Right atrium auricular region (tissue), 2 donors: ENCODE measurements at regions not wholly inside any gene's neighbourhood (a gene's known extent, or its start where the extent isn't known, plus 50 kb on each side); places are given as distances from the start of the nearest gene placed in this dataset.

Experiments used
- DNase-seq: peaks from one replicate; pipeline ENCODE4 v3.0.0-alpha.2; 2019; ENCODE audit warnings: low spot score
- H3K27ac ChIP-seq, 2 donors: fragments of 200-600 bp; sonication (generic); 1 replicate in 1 of 2; 2 replicates in 1 of 2; pipeline ENCODE4 v1.5.1; 2016 to 2019
- H3K27me3 ChIP-seq, 2 donors: fragments of 200-600 bp; sonication (generic); one replicate each; pipeline versions ENCODE4 v1.5.1 to v1.6.0; 2017 to 2019
- H3K36me3 ChIP-seq: fragments of 200-600 bp; sonication (generic); one replicate; pipeline ENCODE4 v1.5.1; 2016
- H3K4me1 ChIP-seq, 2 donors: fragments of 200-600 bp; sonication (generic); one replicate each; pipeline versions ENCODE4 v1.5.1 to v1.6.0; 2017 to 2019
- H3K4me3 ChIP-seq, 2 donors: fragments of 200-600 bp; sonication (generic); 1 replicate in 1 of 2; 2 replicates in 1 of 2; pipeline ENCODE4 v1.5.1; 2017 to 2019; ENCODE audit warnings: mild to moderate bottlenecking in 1 of 2, moderate library complexity in 1 of 2
- H3K9me3 ChIP-seq, 2 donors: fragments of 200-600 bp; sonication (generic); one replicate each; pipeline ENCODE4 v1.5.1; 2019
- TF ChIP-seq, protein P1 (sequence below), 2 donors: fragments of 200-600 bp; sonication (generic); IDR thresholded peaks; one replicate each; pipeline ENCODE4 v1.5.1; 2019; ENCODE audit warnings: antibody characterized with exemption in 2 of 2

GRCh38 chr11:97149741-97150140 is 759.9 kb downstream of the JRKL start:
- Histone ChIP-seq H3K27me3 (no peaks in the 10 kb centered on the region), H3K4me1 (no peaks in the 10 kb centered on the region), H3K36me3 (no peaks in the 10 kb centered on the region), H3K9me3 (no peaks in the 10 kb centered on the region), H3K4me3 (no peak overlapping the region), H3K27ac (no peak overlapping the region)
- no peak for DNase-seq
- TF ChIP-seq, protein P1, sequence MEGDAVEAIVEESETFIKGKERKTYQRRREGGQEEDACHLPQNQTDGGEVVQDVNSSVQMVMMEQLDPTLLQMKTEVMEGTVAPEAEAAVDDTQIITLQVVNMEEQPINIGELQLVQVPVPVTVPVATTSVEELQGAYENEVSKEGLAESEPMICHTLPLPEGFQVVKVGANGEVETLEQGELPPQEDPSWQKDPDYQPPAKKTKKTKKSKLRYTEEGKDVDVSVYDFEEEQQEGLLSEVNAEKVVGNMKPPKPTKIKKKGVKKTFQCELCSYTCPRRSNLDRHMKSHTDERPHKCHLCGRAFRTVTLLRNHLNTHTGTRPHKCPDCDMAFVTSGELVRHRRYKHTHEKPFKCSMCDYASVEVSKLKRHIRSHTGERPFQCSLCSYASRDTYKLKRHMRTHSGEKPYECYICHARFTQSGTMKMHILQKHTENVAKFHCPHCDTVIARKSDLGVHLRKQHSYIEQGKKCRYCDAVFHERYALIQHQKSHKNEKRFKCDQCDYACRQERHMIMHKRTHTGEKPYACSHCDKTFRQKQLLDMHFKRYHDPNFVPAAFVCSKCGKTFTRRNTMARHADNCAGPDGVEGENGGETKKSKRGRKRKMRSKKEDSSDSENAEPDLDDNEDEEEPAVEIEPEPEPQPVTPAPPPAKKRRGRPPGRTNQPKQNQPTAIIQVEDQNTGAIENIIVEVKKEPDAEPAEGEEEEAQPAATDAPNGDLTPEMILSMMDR (IDR thresholded peaks at IDR 0.05) = no peak

DNA sequence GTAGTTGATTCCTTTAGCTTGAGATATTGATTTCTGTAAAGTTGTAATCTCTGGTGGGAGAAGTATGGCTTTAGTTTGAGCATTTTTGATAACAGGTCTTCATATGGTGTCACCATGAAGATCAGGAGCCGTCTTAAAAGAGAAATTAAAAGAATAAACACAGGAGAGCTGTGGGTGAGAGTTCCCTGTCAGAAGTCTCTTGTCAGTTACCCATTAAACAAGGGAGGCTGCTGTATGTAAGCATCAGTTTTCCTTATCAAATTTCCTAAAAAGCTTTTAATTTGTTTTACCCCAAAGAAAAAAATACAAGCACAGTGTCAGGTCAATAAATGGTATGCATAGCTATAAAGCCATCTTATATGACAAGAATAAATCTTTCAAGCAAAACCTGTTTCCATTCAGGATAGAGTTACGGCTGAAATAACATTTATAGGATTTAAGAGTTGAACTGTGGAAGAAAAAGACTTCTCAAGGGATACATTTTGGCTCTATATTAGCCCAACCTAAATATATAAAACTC is 767.5 kb downstream of the JRKL start:
- no peaks in the 10 kb centered on the region for H3K36me3 ChIP-seq
- DNase-seq = no peak
- no peak overlapping the region for H3K4me3 ChIP-seq
- no peaks in the 10 kb centered on the region for H3K9me3 ChIP-seq
- H3K27ac ChIP-seq = no peak overlapping the region
- TF ChIP-seq, protein P1 (IDR thresholded peaks at IDR 0.05) = no peak
- H3K4me1 ChIP-seq = no peaks in the 10 kb centered on the region
- no peaks in the 10 kb centered on the region for H3K27me3 ChIP-seq

DNA sequence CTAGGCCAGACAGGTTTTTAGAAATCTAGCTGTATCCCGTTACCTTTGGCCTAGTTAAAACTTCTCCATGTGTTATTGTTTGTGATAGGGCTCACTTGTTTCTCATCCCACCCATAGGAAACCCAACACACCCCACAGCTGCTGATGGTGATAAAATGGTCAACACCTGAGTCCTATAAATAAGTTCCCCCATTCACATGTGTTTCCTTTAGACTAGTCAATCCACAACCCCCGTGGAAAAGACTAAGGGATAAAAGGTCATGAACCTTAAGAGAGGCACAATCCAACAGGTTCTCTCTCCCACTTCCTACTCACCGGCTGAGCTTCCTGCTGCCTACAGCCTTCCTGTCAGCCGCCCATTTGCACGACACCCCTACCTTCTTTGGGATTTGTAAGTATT is 768.4 kb downstream of the JRKL start:
- TF ChIP-seq, protein P1 (IDR thresholded peaks at IDR 0.05) = no peak
- no peaks in the 10 kb centered on the region for H3K4me1 ChIP-seq
- H3K4me3 ChIP-seq = no peak overlapping the region
- DNase-seq = no peak
- no peaks in the 10 kb centered on the region for H3K27me3 ChIP-seq
- H3K9me3 ChIP-seq = no peaks in the 10 kb centered on the region
- no peak overlapping the region for H3K27ac ChIP-seq
- no peaks in the 10 kb centered on the region for H3K36me3 ChIP-seq

GRCh38 chr11:97163631-97164191 is 773.9 kb downstream of the JRKL start:
- Histone ChIP-seq H3K4me1 (no peaks in the 10 kb centered on the region), H3K4me3 (no peak overlapping the region), H3K9me3 (no peaks in the 10 kb centered on the region), H3K27me3 (no peaks in the 10 kb centered on the region), H3K36me3 (no peaks in the 10 kb centered on the region), H3K27ac (no peak overlapping the region)
- TF ChIP-seq, protein P1 (IDR thresholded peaks at IDR 0.05) = no peak
- no peak for DNase-seq

GRCh38 chr11:97201743-97202612 is 812.2 kb downstream of the JRKL start:
- no peak for DNase-seq
- Histone ChIP-seq H3K9me3 (peaks cover 4% of the 10 kb centered on the region in 2 donors), H3K27ac (no peak overlapping the region), H3K27me3 (no peaks in the 10 kb centered on the region), H3K36me3 (no peaks in the 10 kb centered on the region), H3K4me1 (no peaks in the 10 kb centered on the region), H3K4me3 (no peak overlapping the region)
- TF ChIP-seq, protein P1 (IDR thresholded peaks at IDR 0.05) = peak in 1 of 2 donors; percentile 14
